GM12878 (cell line): ENCODE measurements at regions not wholly inside any gene's neighbourhood (a gene's known extent, or its start where the extent isn't known, plus 50 kb on each side); places are given as distances from the start of the nearest gene placed in this dataset.

Experiments
- ATAC-seq: fragments of 200-7000 bp; cut with Tn5 transposase; 3 replicates; pipeline ENCODE4 v1.9.1; 2020; ENCODE audit warnings: mild to moderate bottlenecking, moderate library complexity
- BruUV-seq: library from RNA; stranded (reverse); fragments of 400-500 nt; replicated peaks from 2 replicates; lab custom pipeline; 2021; lab: Mats Ljungman, UMichigan
- CTCF ChIA-PET: fragments of 300-600 bp; sonication (Branson Sonifier 250); formaldehyde crosslinking; extraction: SDS; loops from one replicate; lab custom pipeline; 2021; ENCODE audit warnings: inconsistent platforms; lab: Yijun Ruan, JAX
- POLR2A ChIA-PET: fragments of 350-600 bp; formaldehyde crosslinking; extraction: SDS; loops from one replicate; lab custom pipeline; 2021; ENCODE audit warnings: inconsistent platforms; lab: Charles Lee
- RAD21 ChIA-PET: fragments of 300-600 bp; sonication (Branson Sonifier 250); formaldehyde crosslinking; loops from one replicate; lab custom pipeline; 2023; ENCODE audit warnings: antibody characterized with exemption; ENCODE audit not compliant: unreplicated experiment; lab: Charles Lee
- SMC1A ChIA-PET: fragments of 300-600 bp; sonication (Branson Sonifier 250); formaldehyde crosslinking; loops from one replicate; lab custom pipeline; 2023; ENCODE audit not compliant: unreplicated experiment, uncharacterized antibody; lab: Charles Lee
- DNase-seq: peaks from one replicate; pipeline ENCODE4 v3.0.0-alpha.2; 2011; ENCODE audit warnings: low read depth, low spot score
- FAIRE-seq: peaks from 3 replicates; lab custom pipeline; 2011; peaks lifted over from hg19 to GRCh38; lab: Jason Lieb, UNC
- H2AFZ ChIP-seq: 2 replicates; pipeline ENCODE4 v1.6.0; 2011; ENCODE audit warnings: low read depth, low read length, control low read depth; ENCODE audit not compliant: control insufficient read depth
- H3K27ac ChIP-seq: 2 replicates; pipeline ENCODE4 v1.5.1; 2011; ENCODE audit warnings: control low read depth; ENCODE audit not compliant: control insufficient read depth, insufficient read depth
- H3K27me3 ChIP-seq, 2 experiments: replicated peaks in 1 of 2; 2 replicates each; pipeline versions ENCODE4 v1.6.0 to v1.6.1; 2011; ENCODE audit warnings: low read length in 1 of 2; ENCODE audit not compliant: control insufficient read depth in 2 of 2, insufficient read depth in 2 of 2
- H3K36me3 ChIP-seq, 2 experiments: 2 replicates each; pipeline ENCODE4 v1.5.1; 2011; ENCODE audit warnings: low read length in 1 of 2; ENCODE audit not compliant: control insufficient read depth in 2 of 2, insufficient read depth in 2 of 2
- H3K4me1 ChIP-seq: 2 replicates; pipeline ENCODE4 v1.6.1; 2011; ENCODE audit warnings: mild to moderate bottlenecking, low read length, moderate library complexity, mixed read lengths; ENCODE audit not compliant: control insufficient read depth, insufficient read depth
- H3K4me2 ChIP-seq: 2 replicates; pipeline ENCODE4 v1.6.0; 2011; ENCODE audit warnings: control low read depth; ENCODE audit not compliant: control insufficient read depth, insufficient read depth
- H3K4me3 ChIP-seq: fragments of 200-600 bp; sonication (generic); 2 replicates; pipeline ENCODE4 v1.5.1; 2016
- H3K79me2 ChIP-seq: 2 replicates; pipeline ENCODE4 v1.6.0; 2011; ENCODE audit warnings: low read length; ENCODE audit not compliant: control insufficient read depth, insufficient read depth
- H3K9ac ChIP-seq: 2 replicates; pipeline ENCODE4 v1.8.0; 2011; ENCODE audit warnings: low read length, control low read depth, mixed read lengths; ENCODE audit not compliant: control insufficient read depth, insufficient read depth
- H3K9me3 ChIP-seq: replicated peaks from 3 replicates; pipeline ENCODE4 v1.5.1; 2011; ENCODE audit warnings: mild to moderate bottlenecking, low read length; ENCODE audit not compliant: control insufficient read depth, insufficient read depth
- H4K20me1 ChIP-seq: 2 replicates; pipeline ENCODE4 v1.6.0; 2011; ENCODE audit not compliant: control insufficient read depth, insufficient read depth
- BCLAF1 ChIP-seq: fragments of 450-650 bp; IDR thresholded peaks from 2 replicates; pipeline ENCODE4 v1.6.1; 2017; ENCODE audit warnings: antibody characterized with exemption, mild to moderate bottlenecking, moderate library complexity
- ELK1 ChIP-seq: IDR thresholded peaks from 2 replicates; pipeline ENCODE4 v1.6.1; 2012; ENCODE audit warnings: low read depth, low read length, improper control_type of control experiment
- HDAC6 ChIP-seq: fragments of 200-600 bp; sonication (generic); IDR thresholded peaks from one replicate; pipeline ENCODE4 v1.8.0; 2017; ENCODE audit warnings: antibody characterized with exemption; ENCODE audit not compliant: unreplicated experiment
- SREBF1 ChIP-seq: IDR thresholded peaks from 2 replicates; pipeline ENCODE4 v1.6.1; 2012; ENCODE audit warnings: mild to moderate bottlenecking, low read length
- ZNF274 ChIP-seq: IDR thresholded peaks from one replicate; pipeline ENCODE4 v1.8.0; 2011; ENCODE audit not compliant: insufficient read length, insufficient read depth
- ZNF384 ChIP-seq: IDR thresholded peaks from 2 replicates; pipeline ENCODE4 v1.6.1; 2012; ENCODE audit warnings: low read depth, mild to moderate bottlenecking, low read length, improper control_type of control experiment, borderline replicate concordance
- ZNF687 ChIP-seq: fragments of 450-650 bp; IDR thresholded peaks from 2 replicates; pipeline ENCODE4 v1.6.1; 2017; ENCODE audit warnings: mild to moderate bottlenecking, moderate library complexity
- ZSCAN29 ChIP-seq: fragments of 450-650 bp; IDR thresholded peaks from 2 replicates; pipeline ENCODE4 v1.6.1; 2017; ENCODE audit warnings: mild to moderate bottlenecking, moderate library complexity
- WGBS: methylation state at CpG from one replicate; pipeline ENCODE4 v1.1.6; 2016; ENCODE audit warnings: low lambda C conversion rate; ENCODE audit not compliant: insufficient replicate concordance, insufficient coverage; ENCODE audit errors: missing lambda C conversion rate; 5-methylcytosine and 5-hydroxymethylcytosine counted together
- in situ Hi-C: fragments of 300-500 bp; cut with MboI; formaldehyde crosslinking; loops from 9 replicates; pipeline ENCODE4 v1.14.3; 2018; ENCODE audit warnings: mixed read lengths
- intact Hi-C: fragments of 100-400 bp; cut with micrococcal nuclease; formaldehyde crosslinking; loops from one replicate; pipeline ENCODE4 v1.14.2; 2022; ENCODE audit not compliant: unreplicated experiment
- TF ChIP-seq, protein P1 (sequence below): fragments of 450-650 bp; IDR thresholded peaks from 2 replicates; pipeline ENCODE4 v1.6.1; 2017; ENCODE audit warnings: mild to moderate bottlenecking
- TF ChIP-seq, protein P2 (sequence below): IDR thresholded peaks from 2 replicates; pipeline ENCODE4 v1.6.1; 2011; ENCODE audit warnings: mild to moderate bottlenecking, low read depth, low read length, moderate library complexity; ENCODE audit not compliant: insufficient replicate concordance

DNA sequence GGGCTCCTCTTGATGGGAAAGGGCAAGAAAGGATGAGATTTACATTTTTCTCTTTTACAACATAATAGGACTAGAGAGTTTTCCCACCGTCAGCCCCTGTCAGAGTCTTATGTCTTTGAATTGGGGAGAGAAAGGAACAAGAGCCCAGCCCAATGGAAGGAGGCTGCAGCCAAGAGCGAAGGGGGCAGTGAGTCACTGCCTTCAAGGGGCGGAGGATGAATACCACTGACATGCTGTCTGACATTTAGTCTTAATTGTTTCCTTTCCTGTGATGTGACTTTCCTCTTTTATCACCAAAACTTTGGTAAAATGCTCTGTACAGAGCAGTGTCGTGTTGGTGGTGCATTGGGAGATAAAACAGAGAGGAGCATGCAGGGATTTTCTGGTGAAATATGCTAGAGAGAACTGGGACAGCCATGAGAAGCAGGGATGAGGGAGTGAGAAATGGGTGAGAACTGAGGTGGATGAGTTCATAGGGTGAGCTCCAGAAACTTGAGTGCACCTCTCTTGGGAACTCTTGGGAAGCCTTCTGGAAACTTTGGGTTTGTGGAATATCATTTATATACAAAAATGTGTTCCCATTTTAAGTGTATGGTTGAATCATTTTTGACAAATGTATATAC lies 179.9 kb upstream of the FGGY start:
- DNase-seq = no peak
- Histone ChIP-seq H3K9me3 (no peaks in the 10 kb centered on the region), H3K9ac (no peak overlapping the region), H3K36me3 (no peaks in the 10 kb centered on the region), H3K79me2 (no peaks in the 10 kb centered on the region), H3K27ac (no peak overlapping the region), H3K27me3 (no peaks in the 10 kb centered on the region; a peak in 1 of 4 replicates), H3K4me3 (no peak overlapping the region), H4K20me1 (no peaks in the 10 kb centered on the region), H2AFZ (no peak overlapping the region), H3K4me1 (no peaks in the 10 kb centered on the region), H3K4me2 (no peak overlapping the region)
- intact Hi-C loops (no loop called here), in situ Hi-C loops (no loop called here)
- no peak for FAIRE-seq
- ChIA-PET SMC1A (no interaction called here), RAD21 (no interaction called here), CTCF (no interaction called here), POLR2A (no interaction called here)
- no peak for ATAC-seq
- 37% methylated on average over 4 of the region's 4 CpGs for WGBS
- TF ChIP-seq ZSCAN29 (no peak), HDAC6 (no peak), ELK1 (no peak), ZNF274 (no peak), SREBF1 (no peak), BCLAF1 (no peak), ZNF687 (no peak), ZNF384 (no peak)
- TF ChIP-seq, protein P1, sequence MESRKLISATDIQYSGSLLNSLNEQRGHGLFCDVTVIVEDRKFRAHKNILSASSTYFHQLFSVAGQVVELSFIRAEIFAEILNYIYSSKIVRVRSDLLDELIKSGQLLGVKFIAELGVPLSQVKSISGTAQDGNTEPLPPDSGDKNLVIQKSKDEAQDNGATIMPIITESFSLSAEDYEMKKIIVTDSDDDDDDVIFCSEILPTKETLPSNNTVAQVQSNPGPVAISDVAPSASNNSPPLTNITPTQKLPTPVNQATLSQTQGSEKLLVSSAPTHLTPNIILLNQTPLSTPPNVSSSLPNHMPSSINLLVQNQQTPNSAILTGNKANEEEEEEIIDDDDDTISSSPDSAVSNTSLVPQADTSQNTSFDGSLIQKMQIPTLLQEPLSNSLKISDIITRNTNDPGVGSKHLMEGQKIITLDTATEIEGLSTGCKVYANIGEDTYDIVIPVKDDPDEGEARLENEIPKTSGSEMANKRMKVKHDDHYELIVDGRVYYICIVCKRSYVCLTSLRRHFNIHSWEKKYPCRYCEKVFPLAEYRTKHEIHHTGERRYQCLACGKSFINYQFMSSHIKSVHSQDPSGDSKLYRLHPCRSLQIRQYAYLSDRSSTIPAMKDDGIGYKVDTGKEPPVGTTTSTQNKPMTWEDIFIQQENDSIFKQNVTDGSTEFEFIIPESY = no peak
- TF ChIP-seq, protein P2, sequence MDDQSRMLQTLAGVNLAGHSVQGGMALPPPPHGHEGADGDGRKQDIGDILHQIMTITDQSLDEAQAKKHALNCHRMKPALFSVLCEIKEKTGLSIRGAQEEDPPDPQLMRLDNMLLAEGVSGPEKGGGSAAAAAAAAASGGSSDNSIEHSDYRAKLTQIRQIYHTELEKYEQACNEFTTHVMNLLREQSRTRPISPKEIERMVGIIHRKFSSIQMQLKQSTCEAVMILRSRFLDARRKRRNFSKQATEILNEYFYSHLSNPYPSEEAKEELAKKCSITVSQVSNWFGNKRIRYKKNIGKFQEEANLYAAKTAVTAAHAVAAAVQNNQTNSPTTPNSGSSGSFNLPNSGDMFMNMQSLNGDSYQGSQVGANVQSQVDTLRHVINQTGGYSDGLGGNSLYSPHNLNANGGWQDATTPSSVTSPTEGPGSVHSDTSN = no peak
- no TSS peak for BruUV-seq
